HepG2 (cell line): ENCODE measurements at regions not wholly inside any gene's neighbourhood (a gene's known extent, or its start where the extent isn't known, plus 50 kb on each side); places are given as distances from the start of the nearest gene placed in this dataset.

Source experiments
- CAMTA2 ChIP-seq: sonication (generic); formaldehyde crosslinking; IDR thresholded peaks from 2 replicates; pipeline ENCODE4 v1.4.0; 2020; ENCODE audit warnings: mild to moderate bottlenecking, missing genetic modification reagents, borderline replicate concordance
- DDIT3 ChIP-seq: sonication (generic); formaldehyde crosslinking; IDR thresholded peaks from 2 replicates; pipeline ENCODE4 v1.4.0; 2020; ENCODE audit warnings: mild to moderate bottlenecking, missing genetic modification reagents
- GMEB1 ChIP-seq: sonication (generic); formaldehyde crosslinking; IDR thresholded peaks from 2 replicates; pipeline ENCODE4 v1.5.1; 2020; ENCODE audit warnings: missing genetic modification reagents, mild to moderate bottlenecking, borderline replicate concordance
- HNRNPH1 ChIP-seq: fragments of 200-400 bp; formaldehyde crosslinking; optimal IDR thresholded peaks from 2 replicates; pipeline ENCODE3; 2017; ENCODE audit warnings: mild to moderate bottlenecking, low read depth, low read length
- HOXD1 ChIP-seq: sonication (generic); formaldehyde crosslinking; IDR thresholded peaks from 2 replicates; pipeline ENCODE4 v1.5.0; 2020; ENCODE audit warnings: missing genetic modification reagents
- KIAA2018 ChIP-seq: sonication (generic); formaldehyde crosslinking; IDR thresholded peaks from 2 replicates; pipeline ENCODE4 v1.5.0; 2020; ENCODE audit warnings: mild to moderate bottlenecking, missing genetic modification reagents, borderline replicate concordance
- RERE ChIP-seq: IDR thresholded peaks from 2 replicates; pipeline ENCODE4 v1.6.1; 2016; ENCODE audit warnings: low read depth, missing genetic modification reagents, missing compliant biosample characterization
- SKI ChIP-seq: fragments of 450-650 bp; IDR thresholded peaks from one replicate; pipeline ENCODE4 v1.6.1; 2018; ENCODE audit warnings: mild to moderate bottlenecking; ENCODE audit not compliant: partially characterized antibody
- SMARCE1 ChIP-seq: fragments of 450-650 bp; IDR thresholded peaks from 2 replicates; pipeline ENCODE4 v1.6.1; 2017; ENCODE audit warnings: borderline replicate concordance
- TOPORS ChIP-seq: sonication (generic); formaldehyde crosslinking; IDR thresholded peaks from 2 replicates; pipeline ENCODE4 v1.8.0; 2023; ENCODE audit warnings: mild to moderate bottlenecking, missing genetic modification reagents
- ZBTB7B ChIP-seq: sonication (generic); formaldehyde crosslinking; IDR thresholded peaks from 2 replicates; pipeline ENCODE4 v1.4.0; 2020; ENCODE audit warnings: missing genetic modification reagents
- ZKSCAN5 ChIP-seq: sonication (generic); formaldehyde crosslinking; IDR thresholded peaks from 2 replicates; pipeline ENCODE4 v1.5.1; 2020; ENCODE audit warnings: mild to moderate bottlenecking, missing genetic modification reagents
- ZNF232 ChIP-seq: sonication (generic); formaldehyde crosslinking; IDR thresholded peaks from 2 replicates; pipeline ENCODE4 v1.4.0; 2020; ENCODE audit warnings: missing genetic modification reagents, borderline replicate concordance
- ZNF761 ChIP-seq: sonication (generic); formaldehyde crosslinking; conservative IDR thresholded peaks from 2 replicates; pipeline ENCODE4 v1.4.0; 2020; ENCODE audit warnings: mild to moderate bottlenecking, missing genetic modification reagents

- TF ChIP-seq ZKSCAN5 = peak; percentile 84
- no peak for TF ChIP-seq RERE (CRISPR knock-in tag)
- TF ChIP-seq SMARCE1 = no peak
- TF ChIP-seq KIAA2018 (CRISPR knock-in tag) = no peak
- 0 out of 2 replicates have a peak, but pooled peaks have one; percentile 52 for TF ChIP-seq ZNF761 (CRISPR knock-in tag)
- no peak for TF ChIP-seq GMEB1
- TF ChIP-seq DDIT3 (CRISPR knock-in tag) = no peak
- TF ChIP-seq CAMTA2 = no peak
- peak; percentile 87 for TF ChIP-seq ZBTB7B (CRISPR knock-in tag)
- peak; percentile 13 for TF ChIP-seq SKI
- no peak for TF ChIP-seq TOPORS (CRISPR knock-in tag)
- TF ChIP-seq HNRNPH1 = no peak
- no peak for TF ChIP-seq ZNF232
- no peak for TF ChIP-seq HOXD1
These were observed 86.1 kb downstream of the NCOR2 start (continued) for GRCh38 chr12:124481257-124481750.
